GM23338 (cell line): ENCODE measurements at regions not wholly inside any gene's neighbourhood (a gene's known extent, or its start where the extent isn't known, plus 50 kb on each side); places are given as distances from the start of the nearest gene placed in this dataset.

Source experiments
- ATAC-seq: fragments of 200-7000 bp; cut with Tn5 transposase; 3 replicates; pipeline ENCODE4 v1.9.1; 2020
- DNase-seq: peaks from one replicate; pipeline ENCODE4 v3.0.0-alpha.2; 2015; ENCODE audit warnings: low spot score
- H2AFZ ChIP-seq: fragments of 200-600 bp; sonication (generic); 2 replicates; pipeline ENCODE4 v1.8.0; 2016; ENCODE audit warnings: antibody characterized with exemption, mild to moderate bottlenecking, moderate library complexity
- H3F3A ChIP-seq: fragments of 200-600 bp; sonication (generic); replicated peaks from 2 replicates; pipeline ENCODE4 v1.8.0; 2017; ENCODE audit warnings: antibody characterized with exemption, mixed run types, low read depth
- H3K27ac ChIP-seq: fragments of 200-600 bp; sonication (generic); 2 replicates; pipeline ENCODE4 v1.6.1; 2016; ENCODE audit warnings: low read depth
- H3K27me3 ChIP-seq: fragments of 200-600 bp; sonication (generic); 2 replicates; pipeline ENCODE4 v1.8.0; 2016; ENCODE audit warnings: mild to moderate bottlenecking, mixed run types, moderate library complexity; ENCODE audit not compliant: insufficient read depth
- H3K36me3 ChIP-seq: fragments of 200-600 bp; sonication (generic); 2 replicates; pipeline ENCODE4 v1.8.0; 2016; ENCODE audit warnings: mild to moderate bottlenecking; ENCODE audit not compliant: insufficient read depth
- H3K4me1 ChIP-seq: fragments of 200-600 bp; sonication (generic); 2 replicates; pipeline ENCODE4 v1.8.0; 2016; ENCODE audit warnings: mild to moderate bottlenecking, moderate library complexity; ENCODE audit not compliant: insufficient read depth
- H3K4me2 ChIP-seq: fragments of 200-600 bp; sonication (generic); 2 replicates; pipeline ENCODE4 v1.7.1; 2017; ENCODE audit warnings: mixed run types
- H3K4me3 ChIP-seq: fragments of 200-600 bp; sonication (generic); 2 replicates; pipeline ENCODE4 v1.6.1; 2016; ENCODE audit warnings: mixed run types
- H3K79me2 ChIP-seq: fragments of 200-600 bp; sonication (generic); replicated peaks from 2 replicates; pipeline ENCODE4 v1.8.0; 2017; ENCODE audit warnings: mild to moderate bottlenecking; ENCODE audit not compliant: insufficient read depth
- H3K9me2 ChIP-seq: fragments of 200-600 bp; sonication (generic); 2 replicates; pipeline ENCODE4 v1.8.0; 2017; ENCODE audit not compliant: insufficient read depth
- H4K20me1 ChIP-seq: fragments of 200-600 bp; sonication (generic); replicated peaks from 2 replicates; pipeline ENCODE4 v1.8.0; 2017; ENCODE audit warnings: mild to moderate bottlenecking; ENCODE audit not compliant: insufficient read depth
- H3K27ac Mint-ChIP-seq: 2 replicates; pipeline ENCODE4 v1.8.0; 2020; ENCODE audit warnings: inconsistent platforms, mild to moderate bottlenecking, moderate library complexity, mixed read lengths
- H3K27me3 Mint-ChIP-seq: 3 replicates; pipeline ENCODE4 v1.8.0; 2022; ENCODE audit warnings: low read depth, mild to moderate bottlenecking, moderate library complexity, mixed read lengths, inconsistent platforms; ENCODE audit not compliant: insufficient read depth, poor library complexity
- H3K36me3 Mint-ChIP-seq: 3 replicates; pipeline ENCODE4 v1.8.0; 2021; ENCODE audit warnings: low read depth, mild to moderate bottlenecking, inconsistent platforms, moderate library complexity, mixed read lengths
- H3K4me1 Mint-ChIP-seq: 3 replicates; pipeline ENCODE4 v1.8.0; 2020; ENCODE audit warnings: mild to moderate bottlenecking, inconsistent platforms, mixed read lengths
- H3K4me3 Mint-ChIP-seq: 3 replicates; pipeline ENCODE4 v1.8.0; 2021; ENCODE audit warnings: moderate library complexity, mild to moderate bottlenecking, inconsistent platforms, mixed read lengths
- H3K9me3 Mint-ChIP-seq: 3 replicates; pipeline ENCODE4 v1.8.0; 2020; ENCODE audit warnings: moderate library complexity, mild to moderate bottlenecking, inconsistent platforms, mixed read lengths
- CREB1 ChIP-seq: fragments of 250-450 bp; sonication (Bioruptor Pico); IDR thresholded peaks from 2 replicates; pipeline ENCODE4 v1.5.0; 2020; ENCODE audit warnings: low read depth, mild to moderate bottlenecking, moderate library complexity
- JUNB ChIP-seq: IDR thresholded peaks from one replicate; pipeline ENCODE4 v1.6.1; 2016; ENCODE audit warnings: antibody characterized with exemption; ENCODE audit not compliant: unreplicated experiment
- POLR2AphosphoS5 ChIP-seq: IDR thresholded peaks from 2 replicates; pipeline ENCODE4 v1.6.1; 2016; ENCODE audit warnings: antibody characterized with exemption, low read depth
- ZNF114 ChIP-seq: fragments of 250-450 bp; sonication (Bioruptor Pico); IDR thresholded peaks from 2 replicates; pipeline ENCODE4 v1.5.0; 2020; ENCODE audit warnings: mild to moderate bottlenecking, moderate library complexity
- ZNF331 ChIP-seq: fragments of 250-450 bp; sonication (Bioruptor Pico); IDR thresholded peaks from 2 replicates; pipeline ENCODE4 v1.5.0; 2020; ENCODE audit warnings: low read depth, mild to moderate bottlenecking, moderate library complexity
- TF ChIP-seq, protein P1 (sequence below), 2 experiments: fragments of 200-600 bp in 1 of 2; sonication (generic) in 1 of 2; conservative IDR thresholded peaks; 2 replicates each; pipeline versions ENCODE4 v1.5.1 to v1.6.1; 2016 to 2017; ENCODE audit warnings: antibody characterized with exemption in 2 of 2, low read depth in 2 of 2, mild to moderate bottlenecking in 2 of 2, moderate library complexity in 1 of 2
- TF ChIP-seq, protein P2 (sequence below): fragments of 250-450 bp; sonication (Bioruptor Pico); IDR thresholded peaks from 2 replicates; pipeline ENCODE4 v1.5.0; 2020; ENCODE audit warnings: mild to moderate bottlenecking, moderate library complexity
- TF ChIP-seq, protein P3 (sequence below): IDR thresholded peaks from 2 replicates; pipeline ENCODE4 v1.6.1; 2016; ENCODE audit warnings: antibody characterized with exemption
- TF ChIP-seq, protein P4 (sequence below): IDR thresholded peaks from one replicate; pipeline ENCODE4 v1.6.1; 2018; ENCODE audit warnings: antibody characterized with exemption; ENCODE audit not compliant: unreplicated experiment

DNA sequence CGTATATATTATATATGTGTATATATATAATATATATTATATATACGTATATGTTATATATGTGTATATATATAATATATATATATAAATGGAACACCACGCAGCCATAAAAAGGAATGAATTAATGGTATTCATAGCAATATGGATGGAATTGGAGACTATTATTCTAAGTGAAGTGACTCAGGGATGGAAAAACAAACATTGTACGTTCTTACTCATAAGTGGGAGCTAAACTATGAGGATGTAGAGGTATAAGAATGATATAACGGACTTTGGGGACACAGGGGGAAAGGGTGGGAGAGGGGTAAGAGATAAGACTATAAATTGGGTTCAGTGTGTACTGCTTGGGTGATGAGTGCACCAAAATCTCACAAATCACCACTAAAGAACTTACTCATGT is 1388.9 kb downstream of the C4orf33 start (continued):
- TF ChIP-seq, protein P1, sequence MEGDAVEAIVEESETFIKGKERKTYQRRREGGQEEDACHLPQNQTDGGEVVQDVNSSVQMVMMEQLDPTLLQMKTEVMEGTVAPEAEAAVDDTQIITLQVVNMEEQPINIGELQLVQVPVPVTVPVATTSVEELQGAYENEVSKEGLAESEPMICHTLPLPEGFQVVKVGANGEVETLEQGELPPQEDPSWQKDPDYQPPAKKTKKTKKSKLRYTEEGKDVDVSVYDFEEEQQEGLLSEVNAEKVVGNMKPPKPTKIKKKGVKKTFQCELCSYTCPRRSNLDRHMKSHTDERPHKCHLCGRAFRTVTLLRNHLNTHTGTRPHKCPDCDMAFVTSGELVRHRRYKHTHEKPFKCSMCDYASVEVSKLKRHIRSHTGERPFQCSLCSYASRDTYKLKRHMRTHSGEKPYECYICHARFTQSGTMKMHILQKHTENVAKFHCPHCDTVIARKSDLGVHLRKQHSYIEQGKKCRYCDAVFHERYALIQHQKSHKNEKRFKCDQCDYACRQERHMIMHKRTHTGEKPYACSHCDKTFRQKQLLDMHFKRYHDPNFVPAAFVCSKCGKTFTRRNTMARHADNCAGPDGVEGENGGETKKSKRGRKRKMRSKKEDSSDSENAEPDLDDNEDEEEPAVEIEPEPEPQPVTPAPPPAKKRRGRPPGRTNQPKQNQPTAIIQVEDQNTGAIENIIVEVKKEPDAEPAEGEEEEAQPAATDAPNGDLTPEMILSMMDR (conservative IDR thresholded peaks at IDR 0.05; ENCODE audit: low read depth in 2 of 2): no peak
- TF ChIP-seq, protein P2, sequence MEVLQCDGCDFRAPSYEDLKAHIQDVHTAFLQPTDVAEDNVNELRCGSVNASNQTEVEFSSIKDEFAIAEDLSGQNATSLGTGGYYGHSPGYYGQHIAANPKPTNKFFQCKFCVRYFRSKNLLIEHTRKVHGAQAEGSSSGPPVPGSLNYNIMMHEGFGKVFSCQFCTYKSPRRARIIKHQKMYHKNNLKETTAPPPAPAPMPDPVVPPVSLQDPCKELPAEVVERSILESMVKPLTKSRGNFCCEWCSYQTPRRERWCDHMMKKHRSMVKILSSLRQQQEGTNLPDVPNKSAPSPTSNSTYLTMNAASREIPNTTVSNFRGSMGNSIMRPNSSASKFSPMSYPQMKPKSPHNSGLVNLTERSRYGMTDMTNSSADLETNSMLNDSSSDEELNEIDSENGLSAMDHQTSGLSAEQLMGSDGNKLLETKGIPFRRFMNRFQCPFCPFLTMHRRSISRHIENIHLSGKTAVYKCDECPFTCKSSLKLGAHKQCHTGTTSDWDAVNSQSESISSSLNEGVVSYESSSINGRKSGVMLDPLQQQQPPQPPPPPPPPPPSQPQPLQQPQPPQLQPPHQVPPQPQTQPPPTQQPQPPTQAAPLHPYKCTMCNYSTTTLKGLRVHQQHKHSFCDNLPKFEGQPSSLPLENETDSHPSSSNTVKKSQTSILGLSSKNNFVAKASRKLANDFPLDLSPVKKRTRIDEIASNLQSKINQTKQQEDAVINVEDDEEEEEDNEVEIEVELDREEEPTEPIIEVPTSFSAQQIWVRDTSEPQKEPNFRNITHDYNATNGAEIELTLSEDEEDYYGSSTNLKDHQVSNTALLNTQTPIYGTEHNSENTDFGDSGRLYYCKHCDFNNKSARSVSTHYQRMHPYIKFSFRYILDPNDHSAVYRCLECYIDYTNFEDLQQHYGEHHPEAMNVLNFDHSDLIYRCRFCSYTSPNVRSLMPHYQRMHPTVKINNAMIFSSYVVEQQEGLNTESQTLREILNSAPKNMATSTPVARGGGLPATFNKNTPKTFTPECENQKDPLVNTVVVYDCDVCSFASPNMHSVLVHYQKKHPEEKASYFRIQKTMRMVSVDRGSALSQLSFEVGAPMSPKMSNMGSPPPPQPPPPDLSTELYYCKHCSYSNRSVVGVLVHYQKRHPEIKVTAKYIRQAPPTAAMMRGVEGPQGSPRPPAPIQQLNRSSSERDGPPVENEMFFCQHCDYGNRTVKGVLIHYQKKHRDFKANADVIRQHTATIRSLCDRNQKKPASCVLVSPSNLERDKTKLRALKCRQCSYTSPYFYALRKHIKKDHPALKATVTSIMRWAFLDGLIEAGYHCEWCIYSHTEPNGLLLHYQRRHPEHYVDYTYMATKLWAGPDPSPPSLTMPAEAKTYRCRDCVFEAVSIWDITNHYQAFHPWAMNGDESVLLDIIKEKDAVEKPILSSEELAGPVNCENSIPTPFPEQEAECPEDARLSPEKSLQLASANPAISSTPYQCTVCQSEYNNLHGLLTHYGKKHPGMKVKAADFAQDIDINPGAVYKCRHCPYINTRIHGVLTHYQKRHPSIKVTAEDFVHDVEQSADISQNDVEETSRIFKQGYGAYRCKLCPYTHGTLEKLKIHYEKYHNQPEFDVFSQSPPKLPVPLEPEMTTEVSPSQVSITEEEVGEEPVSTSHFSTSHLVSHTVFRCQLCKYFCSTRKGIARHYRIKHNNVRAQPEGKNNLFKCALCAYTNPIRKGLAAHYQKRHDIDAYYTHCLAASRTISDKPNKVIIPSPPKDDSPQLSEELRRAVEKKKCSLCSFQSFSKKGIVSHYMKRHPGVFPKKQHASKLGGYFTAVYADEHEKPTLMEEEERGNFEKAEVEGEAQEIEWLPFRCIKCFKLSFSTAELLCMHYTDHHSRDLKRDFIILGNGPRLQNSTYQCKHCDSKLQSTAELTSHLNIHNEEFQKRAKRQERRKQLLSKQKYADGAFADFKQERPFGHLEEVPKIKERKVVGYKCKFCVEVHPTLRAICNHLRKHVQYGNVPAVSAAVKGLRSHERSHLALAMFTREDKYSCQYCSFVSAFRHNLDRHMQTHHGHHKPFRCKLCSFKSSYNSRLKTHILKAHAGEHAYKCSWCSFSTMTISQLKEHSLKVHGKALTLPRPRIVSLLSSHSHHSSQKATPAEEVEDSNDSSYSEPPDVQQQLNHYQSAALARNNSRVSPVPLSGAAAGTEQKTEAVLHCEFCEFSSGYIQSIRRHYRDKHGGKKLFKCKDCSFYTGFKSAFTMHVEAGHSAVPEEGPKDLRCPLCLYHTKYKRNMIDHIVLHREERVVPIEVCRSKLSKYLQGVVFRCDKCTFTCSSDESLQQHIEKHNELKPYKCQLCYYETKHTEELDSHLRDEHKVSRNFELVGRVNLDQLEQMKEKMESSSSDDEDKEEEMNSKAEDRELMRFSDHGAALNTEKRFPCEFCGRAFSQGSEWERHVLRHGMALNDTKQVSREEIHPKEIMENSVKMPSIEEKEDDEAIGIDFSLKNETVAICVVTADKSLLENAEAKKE (CRISPR knock-in tag): no peak
- TF ChIP-seq CREB1 (CRISPR knock-in tag): no peak
- TF ChIP-seq, protein P3, sequence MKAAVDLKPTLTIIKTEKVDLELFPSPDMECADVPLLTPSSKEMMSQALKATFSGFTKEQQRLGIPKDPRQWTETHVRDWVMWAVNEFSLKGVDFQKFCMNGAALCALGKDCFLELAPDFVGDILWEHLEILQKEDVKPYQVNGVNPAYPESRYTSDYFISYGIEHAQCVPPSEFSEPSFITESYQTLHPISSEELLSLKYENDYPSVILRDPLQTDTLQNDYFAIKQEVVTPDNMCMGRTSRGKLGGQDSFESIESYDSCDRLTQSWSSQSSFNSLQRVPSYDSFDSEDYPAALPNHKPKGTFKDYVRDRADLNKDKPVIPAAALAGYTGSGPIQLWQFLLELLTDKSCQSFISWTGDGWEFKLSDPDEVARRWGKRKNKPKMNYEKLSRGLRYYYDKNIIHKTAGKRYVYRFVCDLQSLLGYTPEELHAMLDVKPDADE: no peak
- TF ChIP-seq JUNB: no peak

DNA sequence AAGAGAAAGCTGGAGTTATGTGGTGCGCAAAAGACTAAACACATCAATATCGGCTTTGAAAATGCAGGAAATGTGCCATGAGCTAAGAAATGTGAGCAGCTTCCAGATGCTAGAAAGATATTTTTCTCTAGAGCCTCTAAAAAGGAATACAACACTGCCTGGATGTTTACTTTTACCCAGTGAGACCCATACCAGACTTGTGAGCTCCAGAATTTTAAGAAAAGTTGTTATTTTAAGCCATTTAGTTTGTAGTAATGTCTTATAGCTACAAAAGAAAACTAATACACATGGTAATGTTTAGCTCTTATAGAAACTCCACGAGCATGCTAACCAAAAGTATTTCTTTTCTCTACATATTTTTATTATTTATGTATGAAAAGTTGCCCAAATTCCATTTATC is 1389.4 kb downstream of the C4orf33 start:
- Histone ChIP-seq H3K27me3 (no peaks in the 10 kb centered on the region), H3K79me2 (no peaks in the 10 kb centered on the region), H3K4me3 (no peak overlapping the region), H3K36me3 (no peaks in the 10 kb centered on the region), H4K20me1 (no peaks in the 10 kb centered on the region), H3K27ac (no peak overlapping the region), H3K4me2 (no peak overlapping the region), H2AFZ (no peak overlapping the region), H3K9me2 (no peaks in the 10 kb centered on the region), H3K4me1 (no peaks in the 10 kb centered on the region), H3F3A (no peaks in the 10 kb centered on the region)
- Mint-ChIP-seq H3K36me3 (no peaks in the 10 kb centered on the region), H3K4me1 (no peaks in the 10 kb centered on the region), H3K27me3 (no peaks in the 10 kb centered on the region), H3K9me3 (no peaks in the 10 kb centered on the region), H3K4me3 (no peak overlapping the region), H3K27ac (no peak overlapping the region)
- DNase-seq: no peak
- ATAC-seq: no peak
- TF ChIP-seq POLR2AphosphoS5 (no peak), ZNF331 (CRISPR knock-in tag) (no peak), ZNF114 (CRISPR knock-in tag) (no peak)
- TF ChIP-seq, protein P4, sequence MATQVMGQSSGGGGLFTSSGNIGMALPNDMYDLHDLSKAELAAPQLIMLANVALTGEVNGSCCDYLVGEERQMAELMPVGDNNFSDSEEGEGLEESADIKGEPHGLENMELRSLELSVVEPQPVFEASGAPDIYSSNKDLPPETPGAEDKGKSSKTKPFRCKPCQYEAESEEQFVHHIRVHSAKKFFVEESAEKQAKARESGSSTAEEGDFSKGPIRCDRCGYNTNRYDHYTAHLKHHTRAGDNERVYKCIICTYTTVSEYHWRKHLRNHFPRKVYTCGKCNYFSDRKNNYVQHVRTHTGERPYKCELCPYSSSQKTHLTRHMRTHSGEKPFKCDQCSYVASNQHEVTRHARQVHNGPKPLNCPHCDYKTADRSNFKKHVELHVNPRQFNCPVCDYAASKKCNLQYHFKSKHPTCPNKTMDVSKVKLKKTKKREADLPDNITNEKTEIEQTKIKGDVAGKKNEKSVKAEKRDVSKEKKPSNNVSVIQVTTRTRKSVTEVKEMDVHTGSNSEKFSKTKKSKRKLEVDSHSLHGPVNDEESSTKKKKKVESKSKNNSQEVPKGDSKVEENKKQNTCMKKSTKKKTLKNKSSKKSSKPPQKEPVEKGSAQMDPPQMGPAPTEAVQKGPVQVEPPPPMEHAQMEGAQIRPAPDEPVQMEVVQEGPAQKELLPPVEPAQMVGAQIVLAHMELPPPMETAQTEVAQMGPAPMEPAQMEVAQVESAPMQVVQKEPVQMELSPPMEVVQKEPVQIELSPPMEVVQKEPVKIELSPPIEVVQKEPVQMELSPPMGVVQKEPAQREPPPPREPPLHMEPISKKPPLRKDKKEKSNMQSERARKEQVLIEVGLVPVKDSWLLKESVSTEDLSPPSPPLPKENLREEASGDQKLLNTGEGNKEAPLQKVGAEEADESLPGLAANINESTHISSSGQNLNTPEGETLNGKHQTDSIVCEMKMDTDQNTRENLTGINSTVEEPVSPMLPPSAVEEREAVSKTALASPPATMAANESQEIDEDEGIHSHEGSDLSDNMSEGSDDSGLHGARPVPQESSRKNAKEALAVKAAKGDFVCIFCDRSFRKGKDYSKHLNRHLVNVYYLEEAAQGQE: no peak
